ENCODE measurements at regions not wholly inside any gene's neighbourhood (a gene's known extent, or its start where the extent isn't known, plus 50 kb on each side); places are given as distances from the start of the nearest gene placed in this dataset.

DNA sequence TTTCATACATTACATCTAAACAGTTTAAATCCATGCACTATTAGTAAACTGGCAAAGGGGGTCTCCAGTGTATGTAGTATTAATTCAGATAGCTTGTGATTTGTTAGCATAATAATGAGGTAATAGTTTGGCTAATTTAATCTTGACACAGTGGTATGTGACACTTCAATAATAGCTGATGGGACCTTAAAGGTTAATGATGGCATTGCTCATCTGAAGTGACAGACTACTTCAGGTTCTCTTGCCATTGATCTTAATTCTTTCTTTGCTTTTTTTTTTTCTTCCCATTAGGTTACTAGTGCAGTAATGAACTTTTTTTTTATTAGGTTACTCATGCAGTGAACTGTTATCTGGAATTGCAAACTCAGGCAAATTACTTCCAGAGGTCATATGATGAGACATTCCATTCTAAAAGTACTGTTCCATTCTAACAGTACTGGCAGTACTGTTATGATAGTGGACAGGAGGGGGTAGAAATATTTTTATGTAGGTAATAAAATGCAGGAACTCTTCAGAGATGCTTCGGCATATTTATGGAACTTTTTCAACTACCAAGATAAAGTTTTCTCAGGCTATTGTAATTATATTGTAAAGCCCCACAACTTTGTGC, 911.3 kb upstream of the LCORL start:
- DNase-seq (ENCODE audit: low read depth, low spot score) = no peak
- no peak overlapping the region for H3K4me3 ChIP-seq (ENCODE audit: low read depth, low read length)
- ChIA-PET POLR2A (no interaction called here), CTCF (no interaction called here)
- no peak for TF ChIP-seq CTCF (IDR thresholded peaks at IDR 0.05; ENCODE audit: insufficient read depth, low read length, missing control alignments)

GRCh38 chr4:18931643-18932377, 910.3 kb upstream of the LCORL start:
- DNase-seq (ENCODE audit: low read depth, low spot score) = no peak
- no peak overlapping the region for H3K4me3 ChIP-seq (ENCODE audit: low read depth, low read length)
- ChIA-PET POLR2A (no interaction called here), CTCF (no interaction called here)
- TF ChIP-seq CTCF (IDR thresholded peaks at IDR 0.05; ENCODE audit: insufficient read depth, low read length, missing control alignments) = no peak

- no peak for TF ChIP-seq CTCF (IDR thresholded peaks at IDR 0.05; ENCODE audit: insufficient read depth, low read length, missing control alignments)
- CTCF ChIA-PET = no interaction called here
- DNase-seq (ENCODE audit: low read depth, low spot score) = no peak
- no peak overlapping the region for H3K4me3 ChIP-seq (ENCODE audit: low read depth, low read length)
- POLR2A ChIA-PET = no interaction called here
Observed at GRCh38 chr4:18930487-18930886, 908.9 kb upstream of the LCORL start.

GRCh38 chr4:18923496-18924161, 902.1 kb upstream of the LCORL start:
- CTCF ChIA-PET = no interaction called here
- H3K4me3 ChIP-seq (ENCODE audit: low read depth, low read length) = no peak overlapping the region
- POLR2A ChIA-PET = no interaction called here
- DNase-seq (ENCODE audit: low read depth, low spot score) = no peak
- no peak for TF ChIP-seq CTCF (IDR thresholded peaks at IDR 0.05; ENCODE audit: insufficient read depth, low read length, missing control alignments)

DNA sequence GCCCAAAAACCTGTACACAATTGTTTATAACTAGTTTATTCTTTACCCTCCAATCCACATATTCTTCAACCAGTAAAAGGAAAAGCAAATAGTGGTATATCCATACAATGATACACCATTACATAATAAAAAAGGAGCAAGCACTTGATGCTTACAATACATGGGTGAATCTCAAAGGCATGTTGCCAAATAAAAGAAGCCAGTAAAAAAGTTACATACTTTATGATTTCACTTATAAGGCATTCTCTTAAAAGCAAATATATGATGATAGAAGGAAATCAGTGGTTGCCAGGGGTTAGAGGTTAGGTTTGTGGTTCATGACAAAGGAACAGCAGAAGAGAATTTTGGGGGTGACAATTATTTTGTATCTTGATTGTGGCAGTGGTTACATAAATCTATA, 896.1 kb upstream of the LCORL start:
- DNase-seq (ENCODE audit: low read depth, low spot score) = no peak
- TF ChIP-seq CTCF (IDR thresholded peaks at IDR 0.05; ENCODE audit: insufficient read depth, low read length, missing control alignments) = no peak
- no peak overlapping the region for H3K4me3 ChIP-seq (ENCODE audit: low read depth, low read length)
- CTCF ChIA-PET = no interaction called here
- POLR2A ChIA-PET = no interaction called here

DNA sequence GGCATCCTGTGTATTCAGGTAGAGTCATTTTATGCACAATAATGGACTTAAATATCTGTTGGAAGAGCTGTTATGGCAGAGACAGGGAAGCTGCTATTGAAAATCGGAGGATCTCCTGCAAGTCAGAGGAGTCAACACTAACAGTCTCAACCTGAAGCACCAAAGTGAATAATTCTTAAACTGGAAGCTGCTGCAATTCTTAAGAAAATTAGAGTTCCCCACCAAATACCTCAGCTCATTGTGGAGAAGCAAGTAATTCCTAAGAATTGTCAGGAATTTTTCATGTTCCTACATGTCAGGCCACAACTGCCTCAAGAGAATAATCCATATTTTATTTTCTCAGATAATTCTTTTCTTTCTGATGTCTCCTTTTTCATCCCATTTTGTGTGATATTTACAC, 892.6 kb upstream of the LCORL start:
- no peak for TF ChIP-seq CTCF (IDR thresholded peaks at IDR 0.05; ENCODE audit: insufficient read depth, low read length, missing control alignments)
- DNase-seq (ENCODE audit: low read depth, low spot score) = no peak
- POLR2A ChIA-PET = no interaction called here
- CTCF ChIA-PET = interaction anchor here (0.7 kb wide), 1 partner anchor 57 kb away, joined by 3 read pairs; no protein-coding TSS in a partner anchor
- H3K4me3 ChIP-seq (ENCODE audit: low read depth, low read length) = no peak overlapping the region

Measured in AG04449 (cell line).